ENCODE measurements at regions not wholly inside any gene's neighbourhood (a gene's known extent, or its start where the extent isn't known, plus 50 kb on each side); places are given as distances from the start of the nearest gene placed in this dataset.

- no peak overlapping the region for H3K9ac ChIP-seq (ENCODE audit: low read depth in 1 of 2, low read length in 2 of 2)
- H3K4me3 ChIP-seq (ENCODE audit: low read depth in 1 of 3, low read length in 3 of 3), result no peak overlapping the region
- DNase-seq (ENCODE audit: low spot score), result no peak
- H3K36me3 ChIP-seq (ENCODE audit: control insufficient read depth in 4 of 4, insufficient read depth in 3 of 4, low read depth in 1 of 4, low read length in 3 of 4), result no peaks in the 10 kb centered on the region
- H3K27ac ChIP-seq (ENCODE audit: low read depth in 1 of 2, low read length in 2 of 2), result no peak overlapping the region
- 46% methylated on average over 3 of the region's 3 CpGs for WGBS
- H3K27me3 ChIP-seq (ENCODE audit: control insufficient read depth in 4 of 4, insufficient read depth in 4 of 4, low read length in 3 of 4), result peaks cover 0 to 3% (median 0%) of the 10 kb centered on the region in 4 donors
- TF ChIP-seq CTCF (IDR thresholded peaks at IDR 0.05; ENCODE audit: low read depth, low read length, missing input control), result no peak
- no peak for TF ChIP-seq JUND (IDR thresholded peaks at IDR 0.05)
- no peak for TF ChIP-seq HNF4A (conservative IDR thresholded peaks at IDR 0.05)
- no peak for TF ChIP-seq ATF3 (IDR thresholded peaks at IDR 0.05)
- TF ChIP-seq FOXA1 (IDR thresholded peaks at IDR 0.05), result no peak
- no peak for TF ChIP-seq MAX (IDR thresholded peaks at IDR 0.05)
- TF ChIP-seq RAD21 (IDR thresholded peaks at IDR 0.05), result no peak
- TF ChIP-seq, protein P1, sequence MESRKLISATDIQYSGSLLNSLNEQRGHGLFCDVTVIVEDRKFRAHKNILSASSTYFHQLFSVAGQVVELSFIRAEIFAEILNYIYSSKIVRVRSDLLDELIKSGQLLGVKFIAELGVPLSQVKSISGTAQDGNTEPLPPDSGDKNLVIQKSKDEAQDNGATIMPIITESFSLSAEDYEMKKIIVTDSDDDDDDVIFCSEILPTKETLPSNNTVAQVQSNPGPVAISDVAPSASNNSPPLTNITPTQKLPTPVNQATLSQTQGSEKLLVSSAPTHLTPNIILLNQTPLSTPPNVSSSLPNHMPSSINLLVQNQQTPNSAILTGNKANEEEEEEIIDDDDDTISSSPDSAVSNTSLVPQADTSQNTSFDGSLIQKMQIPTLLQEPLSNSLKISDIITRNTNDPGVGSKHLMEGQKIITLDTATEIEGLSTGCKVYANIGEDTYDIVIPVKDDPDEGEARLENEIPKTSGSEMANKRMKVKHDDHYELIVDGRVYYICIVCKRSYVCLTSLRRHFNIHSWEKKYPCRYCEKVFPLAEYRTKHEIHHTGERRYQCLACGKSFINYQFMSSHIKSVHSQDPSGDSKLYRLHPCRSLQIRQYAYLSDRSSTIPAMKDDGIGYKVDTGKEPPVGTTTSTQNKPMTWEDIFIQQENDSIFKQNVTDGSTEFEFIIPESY (IDR thresholded peaks at IDR 0.05), result no peak
- TF ChIP-seq FOXA2 (IDR thresholded peaks at IDR 0.05), result no peak
- no peaks in the 10 kb centered on the region for H3K4me1 ChIP-seq (ENCODE audit: control insufficient read depth in 4 of 4, insufficient read depth in 4 of 4, low read length in 3 of 4)
- no peaks in the 10 kb centered on the region for H3K9me3 ChIP-seq (ENCODE audit: control insufficient read depth in 4 of 4, low read length in 3 of 4)
Measured at GRCh38 chr18:66795051-66795450, 191.2 kb upstream of the CDH19 start.

DNA sequence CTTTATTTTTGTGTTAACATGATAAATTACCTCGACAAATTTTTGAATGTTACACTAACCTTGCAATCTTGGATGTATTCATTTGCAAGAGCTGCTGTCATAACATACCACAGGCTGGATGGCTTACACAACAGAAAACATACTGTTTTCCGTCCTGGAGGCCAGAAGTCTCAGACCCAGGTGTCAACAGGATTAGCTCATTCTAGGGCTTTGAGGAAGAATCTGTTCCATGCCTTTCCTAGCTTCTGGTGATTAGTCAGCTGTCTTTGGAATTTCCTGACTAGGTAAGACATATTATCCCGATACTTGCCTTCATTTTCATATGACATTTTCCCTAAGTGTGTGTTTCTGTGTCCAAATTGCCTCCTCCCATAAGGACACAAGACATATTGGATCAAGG is 188.6 kb upstream of the CDH19 start:
- Histone ChIP-seq H3K27ac (ENCODE audit: low read depth in 1 of 2, low read length in 2 of 2) (no peak overlapping the region), H3K4me3 (ENCODE audit: low read depth in 1 of 3, low read length in 3 of 3) (no peak overlapping the region), H3K9ac (ENCODE audit: low read depth in 1 of 2, low read length in 2 of 2) (no peak overlapping the region), H3K27me3 (ENCODE audit: control insufficient read depth in 4 of 4, insufficient read depth in 4 of 4, low read length in 3 of 4) (peaks cover 0 to 3% (median 0%) of the 10 kb centered on the region in 4 donors), H3K36me3 (ENCODE audit: control insufficient read depth in 4 of 4, insufficient read depth in 3 of 4, low read depth in 1 of 4, low read length in 3 of 4) (no peaks in the 10 kb centered on the region), H3K9me3 (ENCODE audit: control insufficient read depth in 4 of 4, low read length in 3 of 4) (no peaks in the 10 kb centered on the region), H3K4me1 (ENCODE audit: control insufficient read depth in 4 of 4, insufficient read depth in 4 of 4, low read length in 3 of 4) (no peaks in the 10 kb centered on the region)
- 62% methylated on average over 3 of the region's 3 CpGs for WGBS
- no peak for DNase-seq (ENCODE audit: low spot score)
- TF ChIP-seq RAD21 (IDR thresholded peaks at IDR 0.05) (no peak), FOXA1 (IDR thresholded peaks at IDR 0.05) (no peak), GABPA (IDR thresholded peaks at IDR 0.05 in 1 of 2, conservative IDR thresholded peaks at IDR 0.05 in 1 of 2) (no peak), CTCF (IDR thresholded peaks at IDR 0.05; ENCODE audit: low read depth, low read length, missing input control) (no peak), YY1 (IDR thresholded peaks at IDR 0.05) (no peak), TAF1 (conservative IDR thresholded peaks at IDR 0.05) (no peak), FOXA2 (IDR thresholded peaks at IDR 0.05) (no peak), JUND (IDR thresholded peaks at IDR 0.05) (no peak), ATF3 (IDR thresholded peaks at IDR 0.05) (no peak), RXRA (IDR thresholded peaks at IDR 0.05) (no peak), HNF4A (conservative IDR thresholded peaks at IDR 0.05) (no peak), NR2F2 (IDR thresholded peaks at IDR 0.05) (no peak), EGR1 (IDR thresholded peaks at IDR 0.05; ENCODE audit: low read depth in 2 of 2) (no peak), MAX (IDR thresholded peaks at IDR 0.05) (no peak), SP1 (IDR thresholded peaks at IDR 0.05) (no peak), HNF4G (IDR thresholded peaks at IDR 0.05) (no peak)
- TF ChIP-seq, protein P1 (IDR thresholded peaks at IDR 0.05), result no peak
- TF ChIP-seq, protein P2, sequence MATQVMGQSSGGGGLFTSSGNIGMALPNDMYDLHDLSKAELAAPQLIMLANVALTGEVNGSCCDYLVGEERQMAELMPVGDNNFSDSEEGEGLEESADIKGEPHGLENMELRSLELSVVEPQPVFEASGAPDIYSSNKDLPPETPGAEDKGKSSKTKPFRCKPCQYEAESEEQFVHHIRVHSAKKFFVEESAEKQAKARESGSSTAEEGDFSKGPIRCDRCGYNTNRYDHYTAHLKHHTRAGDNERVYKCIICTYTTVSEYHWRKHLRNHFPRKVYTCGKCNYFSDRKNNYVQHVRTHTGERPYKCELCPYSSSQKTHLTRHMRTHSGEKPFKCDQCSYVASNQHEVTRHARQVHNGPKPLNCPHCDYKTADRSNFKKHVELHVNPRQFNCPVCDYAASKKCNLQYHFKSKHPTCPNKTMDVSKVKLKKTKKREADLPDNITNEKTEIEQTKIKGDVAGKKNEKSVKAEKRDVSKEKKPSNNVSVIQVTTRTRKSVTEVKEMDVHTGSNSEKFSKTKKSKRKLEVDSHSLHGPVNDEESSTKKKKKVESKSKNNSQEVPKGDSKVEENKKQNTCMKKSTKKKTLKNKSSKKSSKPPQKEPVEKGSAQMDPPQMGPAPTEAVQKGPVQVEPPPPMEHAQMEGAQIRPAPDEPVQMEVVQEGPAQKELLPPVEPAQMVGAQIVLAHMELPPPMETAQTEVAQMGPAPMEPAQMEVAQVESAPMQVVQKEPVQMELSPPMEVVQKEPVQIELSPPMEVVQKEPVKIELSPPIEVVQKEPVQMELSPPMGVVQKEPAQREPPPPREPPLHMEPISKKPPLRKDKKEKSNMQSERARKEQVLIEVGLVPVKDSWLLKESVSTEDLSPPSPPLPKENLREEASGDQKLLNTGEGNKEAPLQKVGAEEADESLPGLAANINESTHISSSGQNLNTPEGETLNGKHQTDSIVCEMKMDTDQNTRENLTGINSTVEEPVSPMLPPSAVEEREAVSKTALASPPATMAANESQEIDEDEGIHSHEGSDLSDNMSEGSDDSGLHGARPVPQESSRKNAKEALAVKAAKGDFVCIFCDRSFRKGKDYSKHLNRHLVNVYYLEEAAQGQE (IDR thresholded peaks at IDR 0.05), result no peak

Measured in liver (tissue), 8 donors.